ENCODE measurements at regions not wholly inside any gene's neighbourhood (a gene's known extent, or its start where the extent isn't known, plus 50 kb on each side); places are given as distances from the start of the nearest gene placed in this dataset.

GRCh38 chr3:43919029-43919428 is 228.3 kb downstream of the ABHD5 start:
- Histone ChIP-seq H3K4me2 (ENCODE audit: control insufficient read depth, insufficient read depth) (no peak overlapping the region), H4K20me1 (ENCODE audit: control insufficient read depth, insufficient read depth) (no peaks in the 10 kb centered on the region), H3K9ac (ENCODE audit: control insufficient read depth, insufficient read depth, low read length) (no peak overlapping the region), H3K4me1 (ENCODE audit: control insufficient read depth, insufficient read depth, low read length) (no peaks in the 10 kb centered on the region), H3K36me3 (ENCODE audit: control insufficient read depth in 2 of 2, insufficient read depth in 2 of 2, low read length in 1 of 2) (no peaks in the 10 kb centered on the region), H3K79me2 (ENCODE audit: control insufficient read depth, insufficient read depth, low read length) (no peaks in the 10 kb centered on the region), H3K27ac (ENCODE audit: control insufficient read depth, insufficient read depth) (no peak overlapping the region), H3K27me3 (replicated peaks in 1 of 2; ENCODE audit: control insufficient read depth in 2 of 2, insufficient read depth in 2 of 2, low read length in 1 of 2) (peaks cover 0 to 6% of the 10 kb centered on the region in 2 experiments; a peak in 3 of 4 replicates), H3K9me3 (replicated peaks; ENCODE audit: control insufficient read depth, insufficient read depth, low read length) (no peaks in the 10 kb centered on the region; the same call in 2 of the 3 replicates), H3K4me3 (no peak overlapping the region), H2AFZ (ENCODE audit: control insufficient read depth, low read depth, low read length) (no peak overlapping the region)
- no TSS peak for BruUV-seq (replicated peaks)
- ChIA-PET RAD21 (ENCODE audit: unreplicated experiment) (no interaction called here), POLR2A (interaction anchor here (0.6 kb wide), 1 partner anchor 42 kb away, joined by 5 read pairs; no protein-coding TSS in a partner anchor), CTCF (interaction anchor here (0.6 to 1.6 kb wide), 2 partner anchors 40 to 85 kb away, joined by 3 read pairs; no protein-coding TSS in a partner anchor), SMC1A (ENCODE audit: uncharacterized antibody, unreplicated experiment) (interaction anchor here (1.4 kb wide), 1 partner anchor 12 kb away, joined by 6 read pairs; no protein-coding TSS in a partner anchor)
- 43% methylated on average over 7 of the region's 7 CpGs for WGBS (ENCODE audit: insufficient coverage, insufficient replicate concordance, low lambda C conversion rate, missing lambda C conversion rate)
- no peak for TF ChIP-seq MEF2B (IDR thresholded peaks at IDR 0.05; ENCODE audit: partially characterized antibody, poor library complexity, severe bottlenecking)
- in situ Hi-C loops (cut with MboI) = no loop called here
- intact Hi-C loops (cut with micrococcal nuclease; ENCODE audit: unreplicated experiment) = no loop called here
- DNase-seq (ENCODE audit: low read depth, low spot score) = no peak
- no peak for FAIRE-seq
- no peak for ATAC-seq

GRCh38 chr3:43921056-43921648 is 230.4 kb downstream of the ABHD5 start:
- H3K4me3 ChIP-seq = no peak overlapping the region
- ChIA-PET CTCF (no interaction called here), POLR2A (no interaction called here), RAD21 (ENCODE audit: unreplicated experiment) (no interaction called here), SMC1A (ENCODE audit: uncharacterized antibody, unreplicated experiment) (interaction anchor here (1.8 kb wide), 1 partner anchor 16 kb away, joined by 3 read pairs; no protein-coding TSS in a partner anchor)
- H3K79me2 ChIP-seq (ENCODE audit: control insufficient read depth, insufficient read depth, low read length) = no peaks in the 10 kb centered on the region
- in situ Hi-C loops (cut with MboI) (no loop called here), intact Hi-C loops (cut with micrococcal nuclease; ENCODE audit: unreplicated experiment) (no loop called here)
- no peak overlapping the region for H3K9ac ChIP-seq (ENCODE audit: control insufficient read depth, insufficient read depth, low read length)
- H3K27me3 ChIP-seq (replicated peaks in 1 of 2; ENCODE audit: control insufficient read depth in 2 of 2, insufficient read depth in 2 of 2, low read length in 1 of 2) = peaks cover 0 to 11% of the 10 kb centered on the region in 2 experiments; a peak in 3 of 4 replicates
- H3K27ac ChIP-seq (ENCODE audit: control insufficient read depth, insufficient read depth) = no peak overlapping the region
- no peaks in the 10 kb centered on the region for H3K4me1 ChIP-seq (ENCODE audit: control insufficient read depth, insufficient read depth, low read length)
- 49% methylated on average over 8 of the region's 8 CpGs for WGBS (ENCODE audit: insufficient coverage, insufficient replicate concordance, low lambda C conversion rate, missing lambda C conversion rate)
- no peak for DNase-seq (ENCODE audit: low read depth, low spot score)
- no peak overlapping the region for H3K4me2 ChIP-seq (ENCODE audit: control insufficient read depth, insufficient read depth)
- H3K9me3 ChIP-seq (replicated peaks; ENCODE audit: control insufficient read depth, insufficient read depth, low read length) = no peaks in the 10 kb centered on the region; the same call in 2 of the 3 replicates
- H2AFZ ChIP-seq (ENCODE audit: control insufficient read depth, low read depth, low read length) = no peak overlapping the region
- no peak for ATAC-seq
- no peak for FAIRE-seq
- H3K36me3 ChIP-seq (ENCODE audit: control insufficient read depth in 2 of 2, insufficient read depth in 2 of 2, low read length in 1 of 2) = no peaks in the 10 kb centered on the region
- BruUV-seq (replicated peaks) = no TSS peak
- no peaks in the 10 kb centered on the region for H4K20me1 ChIP-seq (ENCODE audit: control insufficient read depth, insufficient read depth)
- TF ChIP-seq ESRRA (IDR thresholded peaks at IDR 0.05; ENCODE audit: low read length) = no peak
- TF ChIP-seq YBX1 (IDR thresholded peaks at IDR 0.05) = no peak
- TF ChIP-seq KLF5 (IDR thresholded peaks at IDR 0.05; ENCODE audit: partially characterized antibody) = no peak
- TF ChIP-seq ELK1 (IDR thresholded peaks at IDR 0.05; ENCODE audit: low read depth, low read length) = no peak
- no peak for TF ChIP-seq SIN3A (IDR thresholded peaks at IDR 0.05; ENCODE audit: low read depth, low read length)
- no peak for TF ChIP-seq ZNF687 (IDR thresholded peaks at IDR 0.05)
- TF ChIP-seq ZBTB11 (CRISPR knock-in tag; IDR thresholded peaks at IDR 0.05) = no peak
